ENCODE measurements at regions not wholly inside any gene's neighbourhood (a gene's known extent, or its start where the extent isn't known, plus 50 kb on each side); places are given as distances from the start of the nearest gene placed in this dataset.
"Not testable (repeated sequence)": the region's sequence is repeated elsewhere in the genome, so short reads cannot be mapped to it uniquely, and the experiment has no call there.

DNA sequence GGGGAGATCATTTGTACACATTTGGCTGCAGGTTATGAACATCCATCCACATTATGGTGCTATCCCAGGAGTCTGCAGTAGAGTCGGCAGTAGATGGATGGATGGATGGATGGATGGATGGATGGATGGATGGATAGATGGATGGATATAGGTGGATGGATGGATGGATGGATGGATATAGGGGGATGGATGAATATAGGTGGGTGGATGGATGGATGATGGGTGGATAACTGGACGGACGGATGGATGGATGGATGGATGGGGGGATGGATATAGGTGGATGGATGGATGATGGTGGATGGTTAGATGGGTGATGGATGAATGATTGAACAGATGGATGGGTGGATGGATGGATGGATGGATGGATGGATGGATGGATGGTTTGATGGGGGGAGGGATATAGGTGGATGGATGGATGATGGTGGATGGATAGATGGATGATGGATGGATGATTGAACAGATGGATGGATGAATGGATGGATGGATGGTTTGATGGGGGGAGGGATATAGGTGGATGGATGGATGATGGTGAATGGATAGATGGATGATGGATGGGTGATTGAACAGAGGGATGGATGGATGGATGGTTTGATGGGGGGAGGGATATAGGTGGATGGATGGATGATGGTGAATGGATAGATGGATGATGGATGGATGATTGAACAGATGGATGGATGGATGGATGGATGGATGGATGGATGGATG lies 65.3 kb upstream of the PRR5 start:
- not testable (repeated sequence) for TF ChIP-seq POLR2AphosphoS5 (IDR thresholded peaks at IDR 0.05; ENCODE audit: insufficient read depth, low read depth, low read length); CTCF (IDR thresholded peaks at IDR 0.05; ENCODE audit: extremely low read depth in 1 of 2, insufficient read depth in 1 of 2, low read depth in 1 of 2, low read length in 2 of 2)

Data from endothelial cell of umbilical vein (primary cell).